ENCODE measurements at regions not wholly inside any gene's neighbourhood (a gene's known extent, or its start where the extent isn't known, plus 50 kb on each side); places are given as distances from the start of the nearest gene placed in this dataset.
"Not testable (repeated sequence)": the region's sequence is repeated elsewhere in the genome, so short reads cannot be mapped to it uniquely, and the experiment has no call there.

DNA sequence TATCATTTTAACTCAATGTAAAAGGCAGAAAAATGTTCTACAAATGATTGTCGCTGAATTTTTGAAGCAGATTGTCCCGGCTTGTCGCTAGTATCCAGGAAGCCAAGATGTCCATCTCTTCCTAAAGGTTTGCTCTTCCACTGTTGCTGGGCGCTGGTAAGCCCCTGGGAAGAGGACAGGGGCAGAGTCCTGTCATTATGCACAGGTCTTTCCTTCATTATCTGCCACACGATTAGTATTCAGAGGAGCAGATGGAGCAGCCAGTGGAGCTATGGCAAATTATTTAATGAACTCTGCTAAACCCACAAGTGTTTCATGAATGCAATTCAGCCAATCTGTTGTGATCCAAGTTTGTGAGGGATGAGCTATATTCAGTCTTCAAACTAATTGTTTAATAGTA is 499.1 kb upstream of the NRP1 start:
- H3K79me2 ChIP-seq (ENCODE audit: insufficient read depth, low read length): no peaks in the 10 kb centered on the region
- TF ChIP-seq CTCF (conservative IDR thresholded peaks at IDR 0.05; ENCODE audit: low read length) (no peak), EZH2phosphoT487 (IDR thresholded peaks at IDR 0.05; ENCODE audit: borderline replicate concordance) (no peak)
- no peaks in the 10 kb centered on the region for H3F3A ChIP-seq (ENCODE audit: low read depth)
- no peaks in the 10 kb centered on the region for H3K36me3 ChIP-seq (ENCODE audit: insufficient read depth, low read length)
- H3K9ac ChIP-seq (ENCODE audit: low read depth, low read length, poor library complexity, severe bottlenecking): no peak overlapping the region
- H3K27me3 ChIP-seq (ENCODE audit: insufficient read depth, low read length, poor library complexity, severe bottlenecking): peaks cover 7% of the 10 kb centered on the region
- H3K4me2 ChIP-seq (ENCODE audit: low read depth, low read length, poor library complexity, severe bottlenecking): no peak overlapping the region
- no peaks in the 10 kb centered on the region for H4K20me1 ChIP-seq (ENCODE audit: insufficient read depth, low read length, poor library complexity, severe bottlenecking)
- H2AFZ ChIP-seq (ENCODE audit: low read length): no peak overlapping the region
- H3K9me2 ChIP-seq (replicated peaks; ENCODE audit: low read depth, low read length): no peaks in the 10 kb centered on the region
- H3K9me3 ChIP-seq (ENCODE audit: insufficient read depth, low read depth, low read length): no peaks in the 10 kb centered on the region; the same call in 1 of the 2 replicates
- H3K4me1 ChIP-seq (ENCODE audit: insufficient read depth, low read length, poor library complexity, severe bottlenecking): no peaks in the 10 kb centered on the region
- H3K4me3 ChIP-seq (ENCODE audit: low read length, poor library complexity, severe bottlenecking): no peak overlapping the region

DNA sequence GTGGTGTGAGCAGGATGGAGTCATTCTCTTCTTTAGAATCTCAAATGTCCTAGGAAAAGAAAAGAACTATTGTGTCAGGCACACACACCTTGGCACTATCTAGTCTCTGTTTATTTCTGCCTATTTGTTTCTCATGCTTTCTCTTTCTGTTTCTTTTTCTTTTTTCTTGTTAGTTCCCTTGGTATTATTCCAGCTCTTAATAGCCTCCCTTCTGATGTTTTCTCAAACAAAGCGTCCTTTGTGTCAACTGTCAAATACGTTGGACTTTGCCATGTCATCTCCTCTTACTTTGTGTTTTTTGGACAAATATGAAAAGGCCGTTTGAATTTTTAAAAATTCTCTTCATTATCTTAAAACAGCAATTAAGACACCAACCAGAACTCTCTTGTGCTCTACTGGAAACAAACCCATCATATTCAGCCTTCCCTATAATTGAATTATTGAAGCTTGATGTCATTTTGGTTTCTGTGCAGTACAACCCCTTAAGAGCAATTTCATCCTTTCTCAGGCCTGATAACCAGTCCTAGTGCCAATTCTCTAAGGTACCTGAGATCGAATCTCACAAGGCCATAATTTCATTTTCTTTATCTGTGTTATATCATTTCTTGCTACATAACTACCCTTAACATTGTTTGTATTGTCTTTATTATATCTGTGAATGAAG is 497.8 kb upstream of the NRP1 start:
- no peak overlapping the region for H3K4me2 ChIP-seq (ENCODE audit: low read depth, low read length, poor library complexity, severe bottlenecking)
- no peaks in the 10 kb centered on the region for H3K36me3 ChIP-seq (ENCODE audit: insufficient read depth, low read length)
- H3K9ac ChIP-seq (ENCODE audit: low read depth, low read length, poor library complexity, severe bottlenecking): no peak overlapping the region
- H3K9me3 ChIP-seq (ENCODE audit: insufficient read depth, low read depth, low read length): no peaks in the 10 kb centered on the region; the same call in 1 of the 2 replicates
- peaks cover 7% of the 10 kb centered on the region for H3K27me3 ChIP-seq (ENCODE audit: insufficient read depth, low read length, poor library complexity, severe bottlenecking)
- H3F3A ChIP-seq (ENCODE audit: low read depth): no peaks in the 10 kb centered on the region
- no peaks in the 10 kb centered on the region for H3K9me2 ChIP-seq (replicated peaks; ENCODE audit: low read depth, low read length)
- no peaks in the 10 kb centered on the region for H4K20me1 ChIP-seq (ENCODE audit: insufficient read depth, low read length, poor library complexity, severe bottlenecking)
- TF ChIP-seq EZH2phosphoT487 (IDR thresholded peaks at IDR 0.05; ENCODE audit: borderline replicate concordance) (no peak), CTCF (conservative IDR thresholded peaks at IDR 0.05; ENCODE audit: low read length) (no peak)
- H3K4me1 ChIP-seq (ENCODE audit: insufficient read depth, low read length, poor library complexity, severe bottlenecking): no peaks in the 10 kb centered on the region
- H2AFZ ChIP-seq (ENCODE audit: low read length): no peak overlapping the region
- no peak overlapping the region for H3K4me3 ChIP-seq (ENCODE audit: low read length, poor library complexity, severe bottlenecking)
- no peaks in the 10 kb centered on the region for H3K79me2 ChIP-seq (ENCODE audit: insufficient read depth, low read length)

DNA sequence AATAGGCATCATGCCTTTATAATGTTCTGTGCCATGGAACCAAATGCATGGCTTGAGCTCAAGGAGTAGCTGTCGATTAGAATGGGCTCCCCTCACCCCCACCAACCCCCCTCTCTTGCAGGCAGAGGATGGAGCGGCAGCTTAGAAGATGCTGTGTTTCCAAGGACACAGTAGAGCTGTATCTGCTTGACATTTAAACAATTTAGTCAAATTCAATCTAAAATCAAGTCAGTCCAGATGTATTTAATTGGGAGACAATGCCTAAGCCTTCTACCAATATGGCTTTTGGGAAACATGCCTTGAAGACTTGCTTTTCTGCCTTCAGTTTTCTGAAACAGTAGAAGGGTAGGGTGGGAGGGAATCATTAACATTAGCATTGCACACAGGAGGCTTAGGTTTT is 497.1 kb upstream of the NRP1 start:
- H3K4me2 ChIP-seq (ENCODE audit: low read depth, low read length, poor library complexity, severe bottlenecking): no peak overlapping the region
- no peaks in the 10 kb centered on the region for H3K9me2 ChIP-seq (replicated peaks; ENCODE audit: low read depth, low read length)
- H3F3A ChIP-seq (ENCODE audit: low read depth): no peaks in the 10 kb centered on the region
- no peak overlapping the region for H3K4me3 ChIP-seq (ENCODE audit: low read length, poor library complexity, severe bottlenecking)
- H3K9me3 ChIP-seq (ENCODE audit: insufficient read depth, low read depth, low read length): no peaks in the 10 kb centered on the region; the same call in 1 of the 2 replicates
- H3K27me3 ChIP-seq (ENCODE audit: insufficient read depth, low read length, poor library complexity, severe bottlenecking): peaks cover 7% of the 10 kb centered on the region
- no peaks in the 10 kb centered on the region for H3K79me2 ChIP-seq (ENCODE audit: insufficient read depth, low read length)
- no peak for TF ChIP-seq EZH2phosphoT487 (IDR thresholded peaks at IDR 0.05; ENCODE audit: borderline replicate concordance)
- no peak for TF ChIP-seq CTCF (conservative IDR thresholded peaks at IDR 0.05; ENCODE audit: low read length)
- no peaks in the 10 kb centered on the region for H3K4me1 ChIP-seq (ENCODE audit: insufficient read depth, low read length, poor library complexity, severe bottlenecking)
- H3K36me3 ChIP-seq (ENCODE audit: insufficient read depth, low read length): no peaks in the 10 kb centered on the region
- H3K9ac ChIP-seq (ENCODE audit: low read depth, low read length, poor library complexity, severe bottlenecking): no peak overlapping the region
- H4K20me1 ChIP-seq (ENCODE audit: insufficient read depth, low read length, poor library complexity, severe bottlenecking): no peaks in the 10 kb centered on the region
- H2AFZ ChIP-seq (ENCODE audit: low read length): no peak overlapping the region

DNA sequence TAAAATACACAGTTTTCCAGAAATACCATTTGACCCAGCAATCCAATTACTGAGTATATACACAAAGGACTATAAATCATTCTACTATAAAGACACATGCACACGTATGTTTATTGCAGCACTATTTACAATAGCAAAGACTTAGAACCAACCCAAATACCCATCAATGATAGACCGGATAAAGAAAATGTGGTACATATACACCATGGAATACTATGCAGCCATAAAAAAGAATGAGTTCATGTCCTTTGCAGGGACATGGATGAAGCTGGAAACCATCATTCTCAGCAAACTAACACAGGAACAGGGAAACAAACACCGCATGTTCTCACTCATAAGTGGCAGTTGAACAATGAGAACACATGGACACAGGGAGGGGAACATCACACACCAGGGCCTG is 495.4 kb upstream of the NRP1 start:
- H3K4me1 ChIP-seq (ENCODE audit: insufficient read depth, low read length, poor library complexity, severe bottlenecking); H3K9me2 ChIP-seq (replicated peaks; ENCODE audit: low read depth, low read length); H3F3A ChIP-seq (ENCODE audit: low read depth); H3K36me3 ChIP-seq (ENCODE audit: insufficient read depth, low read length); H3K79me2 ChIP-seq (ENCODE audit: insufficient read depth, low read length); H3K4me3 ChIP-seq (ENCODE audit: low read length, poor library complexity, severe bottlenecking); H4K20me1 ChIP-seq (ENCODE audit: insufficient read depth, low read length, poor library complexity, severe bottlenecking); H3K9me3 ChIP-seq (ENCODE audit: insufficient read depth, low read depth, low read length); H2AFZ ChIP-seq (ENCODE audit: low read length); H3K4me2 ChIP-seq (ENCODE audit: low read depth, low read length, poor library complexity, severe bottlenecking); H3K9ac ChIP-seq (ENCODE audit: low read depth, low read length, poor library complexity, severe bottlenecking): not testable (repeated sequence)
- H3K27me3 ChIP-seq (ENCODE audit: insufficient read depth, low read length, poor library complexity, severe bottlenecking): peaks cover 11% of the 10 kb centered on the region
